Stimulated activated CD4-positive, alpha-beta T cell treated with anti-CD3 and anti-CD28 coated beads, Interleukin-4, amount 100 ng/mL, for 48 hours (primary cell): ENCODE measurements at regions not wholly inside any gene's neighbourhood (a gene's known extent, or its start where the extent isn't known, plus 50 kb on each side); places are given as distances from the start of the nearest gene placed in this dataset.

Experiments
- DNase-seq, 2 donors: peaks; one replicate each; pipeline ENCODE4 v3.0.0-alpha.2; 2020; ENCODE audit warnings: low read depth in 2 of 2

DNA sequence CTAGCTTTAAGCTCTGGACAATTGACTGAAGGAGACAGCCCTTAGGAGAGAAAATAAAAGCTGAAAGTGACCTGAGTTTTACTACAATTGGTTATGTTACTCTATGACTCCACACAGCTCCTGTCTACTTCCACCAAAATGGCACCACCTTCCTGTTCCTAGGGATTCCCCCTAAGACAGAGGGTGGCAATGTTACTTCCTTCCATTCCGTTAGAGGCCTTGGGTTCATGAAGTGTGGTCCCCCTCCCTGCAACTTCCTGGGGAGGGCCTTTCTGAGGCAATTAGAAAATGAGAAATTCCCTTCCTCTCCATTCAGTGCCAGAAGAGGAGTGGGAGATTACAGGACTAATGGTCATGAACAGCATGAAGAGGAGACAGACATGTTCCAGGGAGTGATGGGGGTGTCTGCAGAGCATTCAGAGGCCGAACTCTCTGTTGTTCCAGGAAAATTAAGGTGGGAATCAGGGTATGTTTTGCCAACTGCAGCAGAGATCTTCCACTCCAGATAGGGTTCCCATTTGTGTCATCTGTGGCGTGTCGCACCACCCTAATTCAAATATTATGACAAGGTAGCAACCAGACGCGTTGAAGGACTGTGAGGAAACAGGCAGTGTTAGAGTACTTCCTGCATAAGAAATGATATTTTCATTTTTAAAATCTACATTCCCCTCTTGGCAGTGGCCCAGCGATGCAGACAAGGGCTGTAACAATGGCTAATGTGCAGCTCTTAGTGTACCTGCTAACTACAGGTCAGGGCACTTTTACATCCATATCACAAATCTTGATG is 53.1 kb upstream of the TRIM67 start:
- DNase-seq: no peak

DNA sequence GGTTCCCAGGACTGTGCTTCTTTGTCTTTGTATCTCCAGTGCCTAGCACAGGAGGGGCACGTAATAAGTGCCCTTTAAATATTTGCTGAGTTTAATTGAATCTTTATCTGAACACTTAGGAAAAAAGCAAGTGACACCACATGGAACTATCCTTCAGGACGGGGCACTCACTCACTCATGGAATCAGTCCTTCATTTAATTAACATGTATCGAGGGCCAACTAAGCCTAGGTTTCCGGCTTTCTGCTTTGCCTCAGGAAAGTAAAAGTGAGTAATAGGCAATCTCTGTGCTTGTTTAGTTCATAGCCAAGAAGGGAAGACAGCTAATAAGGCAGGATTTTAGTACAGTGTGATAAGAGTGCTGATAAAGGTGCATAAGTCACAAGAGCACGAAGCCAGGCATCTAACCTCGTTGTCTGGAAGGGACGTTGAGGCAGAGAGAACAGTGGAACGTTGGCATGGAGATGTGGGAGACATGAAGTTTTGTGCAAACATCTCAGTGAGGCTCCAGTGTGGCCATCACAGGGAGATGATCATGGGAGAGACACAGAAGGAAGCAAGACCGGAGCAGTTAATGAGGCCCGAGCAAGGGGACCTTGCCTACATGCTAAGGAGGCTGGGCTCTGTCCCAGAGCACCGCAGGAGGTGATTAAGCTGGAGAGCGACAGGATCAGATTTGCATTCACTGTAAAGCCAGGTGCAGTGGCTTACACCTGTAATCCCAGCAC is 54.1 kb upstream of the TRIM67 start:
- no peak for DNase-seq

DNA sequence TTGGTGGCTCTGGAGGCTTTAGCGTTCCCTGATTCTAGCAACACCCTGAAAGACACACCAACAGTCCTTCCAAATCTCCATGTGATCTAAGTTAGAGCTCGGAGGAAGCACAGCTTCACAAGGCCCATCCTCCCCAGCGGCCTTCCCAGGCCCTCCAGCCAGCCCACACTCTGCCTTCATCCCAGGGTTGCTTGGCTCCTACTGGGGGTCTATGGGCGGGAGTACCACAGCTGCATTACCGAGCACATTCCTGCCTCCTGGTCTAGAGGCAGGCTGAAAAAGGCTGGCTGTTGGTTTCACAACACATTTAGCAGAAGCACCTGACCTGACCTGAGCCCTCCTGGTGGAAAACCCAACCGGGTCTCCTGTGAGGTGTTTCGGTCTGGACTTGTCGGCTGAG is 54.7 kb upstream of the TRIM67 start:
- DNase-seq: no peak

DNA sequence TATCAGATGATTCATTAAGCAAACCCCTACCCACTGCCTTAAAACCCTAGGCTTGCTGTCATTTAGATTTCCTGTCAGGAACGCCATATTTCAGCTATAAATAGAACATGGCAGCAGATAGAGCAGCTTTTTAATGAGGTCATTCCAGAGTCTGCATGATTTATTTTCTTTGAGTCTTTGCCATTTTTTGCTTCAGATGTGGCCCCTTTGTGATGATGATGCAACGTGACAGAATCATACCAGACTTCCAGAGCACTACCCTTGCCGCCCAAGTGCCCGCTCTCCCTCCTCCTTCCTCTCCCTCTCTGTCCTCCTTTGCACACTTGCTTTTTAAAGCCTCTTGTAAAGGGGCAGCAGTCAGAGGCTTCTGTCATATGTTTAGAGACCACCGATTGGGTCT is 55.5 kb upstream of the TRIM67 start:
- no peak for DNase-seq

DNA sequence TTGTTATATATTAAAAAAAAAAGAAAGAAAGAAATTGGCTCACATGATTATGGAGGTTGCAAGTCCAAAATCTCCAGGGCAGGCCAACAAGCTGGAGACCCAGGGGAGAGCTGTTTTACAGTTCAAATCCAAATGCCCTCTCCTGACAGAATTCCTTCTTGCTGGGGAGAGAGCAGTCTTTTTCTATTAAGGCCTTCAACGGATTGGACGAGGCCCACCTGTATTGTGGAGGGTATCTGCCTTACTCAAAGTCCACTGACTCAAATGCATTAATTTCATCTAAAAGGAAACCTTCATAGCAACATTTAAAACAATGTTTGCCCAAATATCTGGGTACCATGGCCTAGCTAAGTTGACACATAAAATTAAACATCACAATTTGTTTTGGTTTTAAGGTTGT is 56.9 kb upstream of the TRIM67 start:
- DNase-seq: no peak

DNA sequence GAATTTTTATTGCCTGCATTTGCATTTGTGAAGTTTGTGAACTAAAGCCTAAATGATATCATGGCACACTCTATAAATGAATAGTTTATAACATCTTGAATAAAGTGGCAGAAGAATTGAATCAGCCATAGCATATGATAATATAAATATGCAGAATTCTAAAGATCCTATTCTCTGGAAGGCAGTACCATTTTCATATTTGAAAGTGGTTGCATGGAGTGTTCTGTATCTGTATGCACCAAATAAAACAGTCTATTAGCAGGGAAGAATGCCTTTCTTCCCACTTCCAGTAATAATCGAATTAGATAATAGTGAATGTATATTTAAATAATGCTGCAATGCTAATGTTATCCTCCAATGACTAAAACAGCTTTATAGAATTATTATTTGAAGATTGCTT is 57.9 kb upstream of the TRIM67 start:
- DNase-seq: no peak

DNA sequence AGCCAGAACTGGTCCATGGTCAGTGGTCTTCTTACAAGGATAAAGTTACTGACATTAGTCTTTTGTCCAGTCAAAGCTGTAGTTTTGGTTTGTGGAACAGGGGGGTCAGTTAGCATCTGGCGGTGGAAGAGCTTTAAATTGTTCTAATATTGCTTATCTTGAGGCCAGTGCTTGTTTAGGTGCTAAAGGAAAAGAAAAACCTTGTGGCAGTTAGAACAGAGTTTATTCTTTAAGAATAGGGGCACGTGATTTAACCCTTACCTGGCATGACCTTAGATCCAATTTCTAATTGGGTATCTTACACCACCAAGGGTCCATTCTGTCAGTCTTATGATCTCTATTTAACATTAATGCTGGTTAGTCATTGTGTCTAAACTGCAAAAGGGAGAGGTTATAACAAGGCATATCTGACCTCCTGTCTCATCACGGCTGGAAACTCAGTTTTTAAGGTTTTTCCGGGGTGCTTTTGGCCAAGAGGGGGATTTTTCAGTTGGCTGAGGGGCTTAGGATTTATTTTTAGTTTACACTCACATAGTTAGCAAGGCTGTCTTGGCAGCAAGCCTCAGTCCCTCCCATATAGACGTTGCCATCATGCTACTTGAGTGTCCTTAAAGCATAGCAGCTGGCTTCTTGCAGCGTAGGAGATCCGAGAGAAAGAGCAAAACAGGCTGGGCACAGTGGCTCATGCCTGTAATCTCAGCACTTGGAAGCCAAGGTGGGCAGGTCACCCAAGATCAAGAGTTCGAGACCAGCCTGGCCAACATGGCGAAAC is 60.1 kb upstream of the FAM89A start:
- DNase-seq: no peak

DNA sequence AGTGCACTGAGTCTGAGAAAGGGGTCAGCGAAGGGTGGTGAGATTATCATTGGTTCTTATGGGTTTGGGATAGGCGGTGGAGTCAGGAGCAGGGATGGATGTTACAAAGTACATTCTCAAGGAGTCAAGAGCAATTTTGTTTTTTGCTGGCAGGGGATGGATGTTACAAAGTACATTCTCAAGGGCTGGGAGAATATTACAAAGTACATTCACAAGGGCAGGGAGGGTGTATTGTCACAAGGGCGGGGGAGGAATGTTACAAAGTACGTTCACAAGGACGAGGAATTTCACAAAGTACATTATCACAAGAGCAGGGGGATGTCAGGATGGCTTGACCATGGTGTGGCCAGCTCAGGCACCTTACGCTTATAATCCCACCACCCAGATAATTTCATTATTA is 59.3 kb upstream of the FAM89A start:
- DNase-seq: no peak

DNA sequence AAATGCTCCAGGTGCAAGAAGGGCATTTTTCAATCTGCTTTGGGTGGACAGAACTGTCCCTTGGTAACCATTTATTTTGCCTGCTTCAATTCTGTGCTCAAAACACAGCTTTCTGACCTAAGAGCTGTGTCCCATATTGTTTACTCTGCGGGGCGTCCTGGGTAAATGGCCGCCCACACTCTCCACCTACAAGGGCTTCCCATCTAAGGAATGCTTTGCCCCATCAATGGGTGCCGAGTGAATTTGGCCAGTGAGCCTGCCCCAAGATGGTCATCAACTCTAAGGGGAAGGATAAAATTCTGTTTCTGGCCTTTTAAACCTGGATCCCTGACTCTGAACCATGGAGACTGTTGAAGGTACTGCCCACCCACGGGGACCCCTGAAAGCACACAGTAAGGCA is 55.5 kb upstream of the FAM89A start:
- no peak for DNase-seq

DNA sequence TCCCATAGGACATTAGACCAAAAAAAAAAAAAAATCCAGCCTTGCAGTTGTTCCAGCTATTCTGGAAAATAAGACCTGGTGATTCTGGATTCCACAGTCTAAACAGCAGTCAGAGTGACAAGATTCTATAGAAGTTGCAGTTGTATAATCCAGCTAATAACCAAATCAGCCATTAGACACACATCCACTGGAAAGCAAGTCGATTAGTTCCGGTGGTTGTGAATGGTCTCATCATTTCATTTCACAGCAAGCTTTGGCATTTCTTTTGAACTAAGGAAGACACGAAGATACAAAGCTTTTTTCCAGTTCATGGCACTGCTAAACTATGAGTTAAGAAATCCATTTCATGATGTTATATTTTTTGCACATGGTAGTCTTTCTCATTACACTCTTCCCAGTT is 54.4 kb upstream of the FAM89A start:
- DNase-seq: no peak

DNA sequence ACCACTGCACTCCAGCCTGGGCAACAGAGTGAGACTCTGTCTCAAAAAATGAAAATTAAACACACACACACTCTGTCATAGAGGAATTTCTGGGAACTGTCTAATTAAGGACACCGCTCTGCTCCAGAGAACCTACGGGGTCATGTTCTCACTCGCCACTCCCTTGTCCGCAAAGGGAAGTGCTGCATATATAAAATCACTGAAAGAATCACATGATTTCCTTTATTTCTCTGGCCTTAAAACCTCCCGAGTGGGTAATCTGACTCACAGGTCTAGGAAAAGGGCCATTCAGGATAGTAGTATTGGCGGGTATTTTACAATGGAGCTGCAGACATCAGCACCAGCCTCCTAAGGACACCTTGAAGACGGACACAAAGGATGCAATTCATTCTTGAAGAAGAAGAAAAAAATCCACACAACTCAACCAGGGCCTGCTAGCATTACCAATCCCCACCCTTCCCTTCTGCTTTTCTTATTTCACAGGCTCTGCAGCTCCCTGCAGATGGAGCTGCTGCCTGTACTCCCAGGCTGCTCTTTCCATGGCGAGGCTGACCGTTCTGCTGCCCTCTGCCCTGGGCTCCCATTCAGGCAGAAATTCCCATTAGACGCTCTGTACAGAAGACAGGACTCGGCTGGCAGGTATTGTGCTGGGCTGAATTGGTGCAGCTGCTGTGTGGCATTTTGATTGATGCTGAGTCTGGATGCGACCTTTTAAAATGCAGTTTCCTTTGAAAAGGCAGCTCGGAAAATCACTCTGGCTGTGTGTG is 53.3 kb upstream of the FAM89A start:
- DNase-seq: no peak

DNA sequence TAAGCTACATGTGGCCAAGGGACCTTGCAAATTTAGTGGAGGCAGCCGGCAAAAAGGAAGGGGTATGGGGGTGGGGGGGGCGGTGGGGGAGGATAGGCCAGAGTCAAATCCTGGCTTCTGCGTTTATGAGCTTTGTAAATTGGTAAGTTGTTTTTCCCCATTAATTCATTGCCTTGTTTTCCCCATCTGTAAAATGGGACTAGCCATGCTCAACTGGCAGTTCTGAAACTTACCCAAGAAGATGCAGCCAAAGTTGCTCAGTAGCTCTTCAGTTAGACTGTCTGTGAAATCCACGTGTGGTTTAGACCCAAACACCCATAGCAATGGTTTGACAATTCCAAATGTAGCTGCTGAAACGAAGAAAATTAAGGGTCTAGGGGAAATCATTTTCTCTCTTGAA is 52.3 kb upstream of the FAM89A start:
- no peak for DNase-seq

DNA sequence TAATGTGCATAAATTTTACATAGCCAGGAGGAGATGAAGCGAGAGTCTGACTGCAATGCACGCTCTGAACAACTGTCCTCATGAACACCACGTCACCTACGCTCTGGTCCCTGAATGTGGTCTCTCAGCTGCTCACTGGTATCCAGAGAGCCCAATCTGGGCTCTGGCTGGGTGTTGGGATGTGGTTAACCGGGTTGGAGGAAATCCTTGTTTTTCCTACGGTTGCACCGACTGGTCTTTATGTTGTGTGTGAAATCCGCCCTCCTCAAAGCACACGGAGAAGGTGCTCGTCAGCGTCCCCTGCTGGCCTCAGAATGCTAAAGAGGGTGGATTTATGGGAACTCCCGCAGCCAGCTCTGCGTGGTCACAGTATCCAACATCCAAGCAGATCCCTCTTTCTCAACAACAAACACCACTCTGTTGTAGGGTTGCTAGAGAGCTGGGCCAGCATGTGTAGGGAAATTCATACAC is 51.8 kb upstream of the FAM89A start:
- peak; percentile 24 to 40 for DNase-seq

DNA sequence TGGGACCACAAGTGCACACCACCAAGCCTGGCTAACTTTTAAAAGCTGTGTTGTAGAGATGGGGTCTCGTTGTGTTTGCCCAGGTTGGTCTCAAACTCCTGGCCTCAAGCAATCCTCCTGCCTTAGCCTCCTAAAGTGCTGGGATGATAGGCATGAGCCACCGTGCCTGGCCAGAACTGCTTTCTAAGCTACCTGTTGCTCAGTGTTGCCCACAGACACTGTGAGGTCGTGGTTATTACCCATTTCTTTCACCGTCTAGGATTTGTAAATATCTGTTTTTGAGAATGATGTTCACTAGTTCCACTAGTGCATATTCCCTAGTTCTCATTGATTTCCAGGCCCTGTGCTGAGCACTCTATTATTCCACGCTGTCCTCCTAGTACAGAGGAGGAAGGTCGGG is 51.4 kb upstream of the FAM89A start:
- DNase-seq: no peak
